Stimulated activated CD8-positive, alpha-beta memory T cell treated with anti-CD3 and anti-CD28 coated beads, Interleukin-12 subunit alpha, Interleukin-12 subunit beta, amount 100 ng/mL, for 1 hour (primary cell): ENCODE measurements at regions not wholly inside any gene's neighbourhood (a gene's known extent, or its start where the extent isn't known, plus 50 kb on each side); places are given as distances from the start of the nearest gene placed in this dataset.
"Not testable (repeated sequence)": the region's sequence is repeated elsewhere in the genome, so short reads cannot be mapped to it uniquely, and the experiment has no call there.

Experiments used
- DNase-seq: peaks from one replicate; pipeline ENCODE4 v3.0.0-alpha.2; 2020; ENCODE audit warnings: low read depth

- DNase-seq = not testable (repeated sequence)
Measured at GRCh38 chr1:196002296-196002695, 605.9 kb downstream of the KCNT2 start.

GRCh38 chr1:196001188-196001587 is 607.1 kb downstream of the KCNT2 start:
- no peak for DNase-seq

GRCh38 chr1:195999022-195999421 is 609.2 kb downstream of the KCNT2 start:
- DNase-seq = no peak

GRCh38 chr1:195981448-195982139 is 626.6 kb downstream of the KCNT2 start:
- no peak for DNase-seq

GRCh38 chr1:195979646-195980045 is 628.6 kb downstream of the KCNT2 start:
- no peak for DNase-seq

GRCh38 chr1:195973311-195973904 is 634.8 kb downstream of the KCNT2 start:
- no peak for DNase-seq

- DNase-seq = no peak
Measured at GRCh38 chr1:195971589-195971988, 636.7 kb downstream of the KCNT2 start.

GRCh38 chr1:195970209-195970608 is 638.0 kb downstream of the KCNT2 start:
- no peak for DNase-seq

GRCh38 chr1:195965475-195965874 is 642.8 kb downstream of the KCNT2 start:
- DNase-seq = no peak

- no peak for DNase-seq
Measured at GRCh38 chr1:195965036-195965435, 643.2 kb downstream of the KCNT2 start.

GRCh38 chr1:195964516-195964915 is 643.7 kb downstream of the KCNT2 start:
- no peak for DNase-seq

- no peak for DNase-seq
Measured at GRCh38 chr1:195962051-195962450, 646.2 kb downstream of the KCNT2 start.

GRCh38 chr1:195960580-195960979 is 647.7 kb downstream of the KCNT2 start:
- DNase-seq = no peak

GRCh38 chr1:195958131-195958530 is 650.1 kb downstream of the KCNT2 start:
- no peak for DNase-seq

GRCh38 chr1:195956845-195957244 is 651.4 kb downstream of the KCNT2 start:
- DNase-seq = no peak

- no peak for DNase-seq
Measured at GRCh38 chr1:195954848-195955247, 653.4 kb downstream of the KCNT2 start.

- DNase-seq = no peak
Measured at GRCh38 chr1:195951313-195951712, 656.9 kb downstream of the KCNT2 start.

- no peak for DNase-seq
Measured at GRCh38 chr1:195948123-195948895, 659.9 kb downstream of the KCNT2 start.

- DNase-seq = no peak
Measured at GRCh38 chr1:195946500-195946899, 661.7 kb downstream of the KCNT2 start.

GRCh38 chr1:195941795-195942194 is 666.4 kb downstream of the KCNT2 start:
- no peak for DNase-seq

- DNase-seq = no peak
Measured at GRCh38 chr1:195941314-195941713, 666.9 kb downstream of the KCNT2 start.

GRCh38 chr1:195939844-195940243 is 668.4 kb downstream of the KCNT2 start:
- DNase-seq = no peak
